Transverse colon (tissue), 3 donors: ENCODE measurements at regions not wholly inside any gene's neighbourhood (a gene's known extent, or its start where the extent isn't known, plus 50 kb on each side); places are given as distances from the start of the nearest gene placed in this dataset.

Experiments
- POLR2A ChIP-seq: fragments of 450-650 bp; IDR thresholded peaks from one replicate; pipeline ENCODE4 v1.6.1; 2016; ENCODE audit warnings: antibody characterized with exemption, mild to moderate bottlenecking, moderate library complexity
- TF ChIP-seq, protein P1 (sequence below), 5 experiments: fragments of 200-600 bp in 3 of 5; fragments of 450-650 bp in 2 of 5; sonication (generic) in 3 of 5; IDR thresholded peaks; 1 replicate in 2 of 5; 2 replicates in 3 of 5; pipeline ENCODE4 v1.5.1; 2016 to 2017; ENCODE audit warnings: antibody characterized with exemption in 5 of 5, inconsistent platforms in 3 of 5, mild to moderate bottlenecking in 2 of 5, moderate library complexity in 1 of 5

DNA sequence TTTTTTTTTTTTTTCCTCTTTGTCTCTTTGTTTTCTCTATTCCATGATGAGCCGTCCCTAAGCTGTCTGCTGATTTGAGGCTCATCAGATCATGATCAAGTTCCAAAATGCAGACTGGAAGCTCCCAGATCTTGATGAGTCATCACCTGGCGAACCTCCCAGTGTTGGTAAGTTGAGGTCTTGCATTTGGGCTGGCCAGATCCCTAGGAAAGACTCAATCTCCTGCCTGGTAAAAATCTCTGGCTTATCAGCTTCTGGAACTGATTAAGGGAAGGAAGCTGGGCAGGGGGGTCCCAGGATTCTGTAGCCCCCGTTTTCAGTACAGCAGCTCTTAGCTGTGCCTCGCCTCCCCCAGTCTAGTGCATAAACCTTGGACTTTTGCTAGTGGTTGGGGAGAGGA, 69.0 kb downstream of the TSPAN17 start:
- TF ChIP-seq, protein P1, sequence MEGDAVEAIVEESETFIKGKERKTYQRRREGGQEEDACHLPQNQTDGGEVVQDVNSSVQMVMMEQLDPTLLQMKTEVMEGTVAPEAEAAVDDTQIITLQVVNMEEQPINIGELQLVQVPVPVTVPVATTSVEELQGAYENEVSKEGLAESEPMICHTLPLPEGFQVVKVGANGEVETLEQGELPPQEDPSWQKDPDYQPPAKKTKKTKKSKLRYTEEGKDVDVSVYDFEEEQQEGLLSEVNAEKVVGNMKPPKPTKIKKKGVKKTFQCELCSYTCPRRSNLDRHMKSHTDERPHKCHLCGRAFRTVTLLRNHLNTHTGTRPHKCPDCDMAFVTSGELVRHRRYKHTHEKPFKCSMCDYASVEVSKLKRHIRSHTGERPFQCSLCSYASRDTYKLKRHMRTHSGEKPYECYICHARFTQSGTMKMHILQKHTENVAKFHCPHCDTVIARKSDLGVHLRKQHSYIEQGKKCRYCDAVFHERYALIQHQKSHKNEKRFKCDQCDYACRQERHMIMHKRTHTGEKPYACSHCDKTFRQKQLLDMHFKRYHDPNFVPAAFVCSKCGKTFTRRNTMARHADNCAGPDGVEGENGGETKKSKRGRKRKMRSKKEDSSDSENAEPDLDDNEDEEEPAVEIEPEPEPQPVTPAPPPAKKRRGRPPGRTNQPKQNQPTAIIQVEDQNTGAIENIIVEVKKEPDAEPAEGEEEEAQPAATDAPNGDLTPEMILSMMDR (IDR thresholded peaks at IDR 0.05): no peak
- TF ChIP-seq POLR2A: no peak
